K562 (cell line): ENCODE measurements at regions not wholly inside any gene's neighbourhood (a gene's known extent, or its start where the extent isn't known, plus 50 kb on each side); places are given as distances from the start of the nearest gene placed in this dataset.

Source experiments
- ATAC-seq: fragments of 200-7000 bp; cut with Tn5 transposase; 3 replicates; pipeline ENCODE4 v1.9.1; 2020; ENCODE audit warnings: moderate library complexity
- BruUV-seq: library from RNA; stranded (reverse); fragments of 400-500 nt; replicated peaks from 2 replicates; lab custom pipeline; 2021; lab: Mats Ljungman, UMichigan
- CTCF ChIA-PET: fragments of 300-600 bp; formaldehyde crosslinking; extraction: SDS; loops from one replicate; lab custom pipeline; 2021; ENCODE audit warnings: low intra/inter-chr PET ratio; lab: Yijun Ruan, JAX
- POLR2A ChIA-PET: fragments of 300-600, 350-650 bp; sonication (Branson Sonifier 250); formaldehyde crosslinking; extraction: SDS; loops from one replicate; lab custom pipeline; 2021; ENCODE audit warnings: antibody characterized with exemption, inconsistent platforms; lab: Yijun Ruan, JAX
- DNase-seq, 4 experiments: peaks; one replicate each; pipeline versions ENCODE4 v3.0.0 to v3.0.0-alpha.2; 2011 to 2018; ENCODE audit warnings: low spot score in 3 of 4, mixed read lengths in 3 of 4; ENCODE audit errors: extremely low read depth in 1 of 4
- FAIRE-seq: peaks from 2 replicates; lab custom pipeline; 2011; peaks lifted over from hg19 to GRCh38; lab: Jason Lieb, UNC
- H2AFZ ChIP-seq: 2 replicates; pipeline ENCODE4 v1.6.0; 2011; ENCODE audit warnings: low read depth, low read length, control low read depth, inconsistent platforms
- H3K27ac ChIP-seq: fragments of 200-600 bp; 3 replicates; pipeline ENCODE4 v1.8.0; 2011; ENCODE audit warnings: low read depth, mild to moderate bottlenecking, control low read depth, inconsistent platforms, low read length, moderate library complexity, mixed read lengths; ENCODE audit errors: extremely low read depth
- H3K27me3 ChIP-seq, 2 experiments: fragments of 300-600 bp in 1 of 2; 2 replicates in 1 of 2; 3 replicates in 1 of 2; pipeline versions ENCODE4 v1.6.0 to v1.8.0; 2011; ENCODE audit warnings: inconsistent platforms in 2 of 2, low read length in 2 of 2, mild to moderate bottlenecking in 1 of 2, mixed read lengths in 1 of 2, moderate library complexity in 1 of 2; ENCODE audit not compliant: control insufficient read depth in 2 of 2, insufficient read depth in 2 of 2
- H3K36me3 ChIP-seq: fragments of 300-600 bp; 3 replicates; pipeline ENCODE4 v1.8.0; 2011; ENCODE audit warnings: mild to moderate bottlenecking, low read length, inconsistent platforms; ENCODE audit not compliant: control insufficient read depth, insufficient read depth
- H3K4me1 ChIP-seq, 2 experiments: fragments of 200-600 bp in 1 of 2; replicated peaks in 1 of 2; 2 replicates in 1 of 2; 3 replicates in 1 of 2; pipeline versions ENCODE4 v1.5.1 to v1.8.0; 2011; ENCODE audit warnings: inconsistent platforms in 2 of 2, low read length in 2 of 2, mild to moderate bottlenecking in 1 of 2, mixed read lengths in 1 of 2, moderate library complexity in 1 of 2; ENCODE audit not compliant: control insufficient read depth in 2 of 2, insufficient read depth in 2 of 2
- H3K4me2 ChIP-seq: 2 replicates; pipeline ENCODE4 v1.6.1; 2011; ENCODE audit warnings: low read length, control low read depth, inconsistent platforms, mixed read lengths; ENCODE audit not compliant: insufficient read depth
- H3K4me3 ChIP-seq: fragments of 200-600 bp; sonication (generic), shearing (Covaris generic); 2 replicates; pipeline ENCODE4 v1.5.1; 2016; ENCODE audit warnings: control low read depth, inconsistent platforms
- H3K79me2 ChIP-seq: fragments of 200-600 bp; 3 replicates; pipeline ENCODE4 v1.8.0; 2011; ENCODE audit warnings: low read length, inconsistent platforms; ENCODE audit not compliant: control insufficient read depth, insufficient read depth
- H3K9ac ChIP-seq, 2 experiments: 2 replicates each; pipeline versions ENCODE4 v1.6.0 to v1.6.1; 2011; ENCODE audit warnings: low read depth in 2 of 2, low read length in 2 of 2, control low read depth in 1 of 2, inconsistent platforms in 1 of 2, mild to moderate bottlenecking in 1 of 2, mixed read lengths in 1 of 2; ENCODE audit not compliant: insufficient read depth in 1 of 2
- H3K9me1 ChIP-seq: one replicate; pipeline ENCODE4 v1.6.0; 2011; ENCODE audit warnings: inconsistent platforms, mild to moderate bottlenecking, low read length, moderate library complexity; ENCODE audit not compliant: control insufficient read depth, insufficient read depth
- H3K9me3 ChIP-seq: replicated peaks from 2 replicates; pipeline ENCODE4 v1.5.1; 2011; ENCODE audit warnings: low read depth, low read length, inconsistent platforms; ENCODE audit not compliant: control insufficient read depth, insufficient read depth
- H4K20me1 ChIP-seq: replicated peaks from 2 replicates; pipeline ENCODE4 v1.6.1; 2011; ENCODE audit warnings: low read length, inconsistent platforms, mixed read lengths; ENCODE audit not compliant: control insufficient read depth, insufficient read depth
- ATF3 ChIP-seq, 2 experiments: fragments of 450-650 bp in 1 of 2; sonication (generic) in 1 of 2; formaldehyde crosslinking in 1 of 2; IDR thresholded peaks in 1 of 2; conservative IDR thresholded peaks in 1 of 2; 2 replicates each; pipeline versions ENCODE4 v1.6.1 to v1.8.1; 2016 to 2023; ENCODE audit warnings: mild to moderate bottlenecking in 2 of 2, moderate library complexity in 2 of 2, inconsistent platforms in 1 of 2, missing genetic modification reagents in 1 of 2
- ATF4 ChIP-seq: fragments of 450-650 bp; formaldehyde crosslinking; IDR thresholded peaks from 2 replicates; pipeline ENCODE4 v1.4.0; 2022; ENCODE audit warnings: mild to moderate bottlenecking, moderate library complexity
- BRF1 ChIP-seq: IDR thresholded peaks from 3 replicates; pipeline ENCODE4 v1.6.1; 2011; ENCODE audit warnings: borderline replicate concordance, mild to moderate bottlenecking; ENCODE audit not compliant: insufficient read length; ENCODE audit errors: extremely low read depth
- DPF2 ChIP-seq: fragments of 450-650 bp; IDR thresholded peaks from 2 replicates; pipeline ENCODE4 v1.6.1; 2016
- HDAC6 ChIP-seq: IDR thresholded peaks from 2 replicates; pipeline ENCODE4 v1.6.1; 2012; ENCODE audit warnings: low read depth, mild to moderate bottlenecking, control low read depth, inconsistent platforms, low read length, moderate library complexity
- MAFG ChIP-seq: fragments of 450-650 bp; conservative IDR thresholded peaks from 2 replicates; pipeline ENCODE4 v1.6.1; 2016; ENCODE audit warnings: missing genetic modification characterization, missing compliant biosample characterization
- MTA2 ChIP-seq: fragments of 450-650 bp; IDR thresholded peaks from 2 replicates; pipeline ENCODE4 v1.6.1; 2016; ENCODE audit warnings: low read depth
- OTX1 ChIP-seq: fragments of 450-650 bp; formaldehyde crosslinking; IDR thresholded peaks from 2 replicates; pipeline ENCODE4 v1.4.0; 2022; ENCODE audit warnings: mild to moderate bottlenecking
- PURB ChIP-seq: sonication (generic); formaldehyde crosslinking; IDR thresholded peaks from 2 replicates; pipeline ENCODE4 v1.9.0; 2021; ENCODE audit warnings: low read depth, mild to moderate bottlenecking, missing genetic modification reagents
- SOX6 ChIP-seq: fragments of 450-650 bp; IDR thresholded peaks from 2 replicates; pipeline ENCODE4 v1.6.1; 2014; ENCODE audit warnings: mild to moderate bottlenecking
- STAT5B ChIP-seq: fragments of 250-450 bp; sonication (Bioruptor Pico); IDR thresholded peaks from 2 replicates; pipeline ENCODE4 v1.8.0; 2021; ENCODE audit warnings: mild to moderate bottlenecking, inconsistent platforms
- TRIM25 ChIP-seq: fragments of 450-650 bp; IDR thresholded peaks from 2 replicates; pipeline ENCODE4 v1.7.0; 2016; ENCODE audit warnings: borderline replicate concordance
- ZNF431 ChIP-seq: sonication (generic); formaldehyde crosslinking; IDR thresholded peaks from 2 replicates; pipeline ENCODE4 v1.8.0; 2022; ENCODE audit warnings: mild to moderate bottlenecking, missing genetic modification reagents
- ZNF639 ChIP-seq, 2 experiments: fragments of 200-800 bp in 1 of 2; sonication (Bioruptor generic) in 1 of 2; sonication (generic) in 1 of 2; formaldehyde crosslinking in 1 of 2; IDR thresholded peaks in 1 of 2; conservative IDR thresholded peaks in 1 of 2; 2 replicates each; pipeline versions ENCODE4 v1.5.0 to v1.6.1; 2016 to 2020; ENCODE audit warnings: missing compliant biosample characterization in 1 of 2, missing genetic modification characterization in 1 of 2, missing genetic modification reagents in 1 of 2
- ZNF644 ChIP-seq: fragments of 200-800 bp; sonication (Bioruptor generic); IDR thresholded peaks from 2 replicates; pipeline ENCODE4 v1.6.1; 2016; ENCODE audit warnings: low read depth, missing genetic modification characterization, missing compliant biosample characterization
- WGBS: fragments of 100-300 bp; shearing (Covaris generic); methylation state at CpG from one replicate; pipeline ENCODE4 v1.1.6; 2016; ENCODE audit warnings: low coverage, mixed read lengths; ENCODE audit not compliant: insufficient coverage; ENCODE audit errors: missing lambda C conversion rate; 5-methylcytosine and 5-hydroxymethylcytosine counted together
- in situ Hi-C: fragments of 300-500 bp; cut with MboI; formaldehyde crosslinking; loops from 4 replicates; pipeline ENCODE4 v1.15.0; 2018; ENCODE audit warnings: inconsistent platforms, mixed read lengths
- intact Hi-C: fragments of 100-400 bp; cut with micrococcal nuclease; formaldehyde crosslinking; loops from 2 replicates; pipeline ENCODE4 v1.14.2; 2022

- no peak for TF ChIP-seq PURB
- TF ChIP-seq BRF1 = no peak
- TF ChIP-seq TRIM25 = no peak
- no peak for TF ChIP-seq DPF2
- no peak for TF ChIP-seq MTA2
- no peak for TF ChIP-seq HDAC6
- TF ChIP-seq STAT5B (CRISPR knock-in tag) = no peak
- TF ChIP-seq, all 486 proteins: peak for 0
Measured at GRCh38 chr9:88775966-88776365, 215.3 kb upstream of the S1PR3 start (continued).

- no peak for FAIRE-seq
- Histone ChIP-seq H3K9me1 (no peaks in the 10 kb centered on the region), H3K9ac (no peak overlapping the region), H3K4me2 (no peak overlapping the region), H2AFZ (no peak overlapping the region), H3K4me1 (peaks cover 19 to 53% of the 10 kb centered on the region in 2 experiments), H3K27me3 (no peaks in the 10 kb centered on the region), H3K9me3 (no peaks in the 10 kb centered on the region), H3K4me3 (no peak overlapping the region), H4K20me1 (no peaks in the 10 kb centered on the region), H3K27ac (0 out of 3 replicates have a peak overlapping the region, but pooled peaks have one; percentile 19), H3K36me3 (no peaks in the 10 kb centered on the region), H3K79me2 (no peaks in the 10 kb centered on the region)
- POLR2A ChIA-PET = no interaction called here
- WGBS = 55% methylated on average over 6 of the region's 7 CpGs
- in situ Hi-C loops (no loop called here), intact Hi-C loops (no loop called here)
- peak in 2 of 4 experiments; percentile 17 to 25 for DNase-seq
- CTCF ChIA-PET = no interaction called here
- ATAC-seq = peak; percentile 63
- BruUV-seq = no TSS peak
- TF ChIP-seq ATF3 (IDR thresholded peaks at IDR 0.05) (peak; percentile 36; the same call in 1 of the 2 replicates), ATF3 (CRISPR knock-in tag; conservative IDR thresholded peaks at IDR 0.05) (no peak), SOX6 (0 out of 2 replicates have a peak, but pooled peaks have one; percentile 24), MAFG (0 out of 2 replicates have a peak, but pooled peaks have one; percentile 36), ZNF639 (CRISPR knock-in tag; conservative IDR thresholded peaks at IDR 0.05 in 1 of 2, IDR thresholded peaks at IDR 0.05 in 1 of 2) (no peak), ZNF644 (tag) (no peak), DPF2 (peak; percentile 36), ATF4 (CRISPR knock-in tag) (no peak), ZNF431 (CRISPR knock-in tag) (no peak), OTX1 (CRISPR knock-in tag) (no peak)
Measured at GRCh38 chr9:88776717-88777497, 214.4 kb upstream of the S1PR3 start.
